ENCODE measurements at regions not wholly inside any gene's neighbourhood (a gene's known extent, or its start where the extent isn't known, plus 50 kb on each side); places are given as distances from the start of the nearest gene placed in this dataset.

DNA sequence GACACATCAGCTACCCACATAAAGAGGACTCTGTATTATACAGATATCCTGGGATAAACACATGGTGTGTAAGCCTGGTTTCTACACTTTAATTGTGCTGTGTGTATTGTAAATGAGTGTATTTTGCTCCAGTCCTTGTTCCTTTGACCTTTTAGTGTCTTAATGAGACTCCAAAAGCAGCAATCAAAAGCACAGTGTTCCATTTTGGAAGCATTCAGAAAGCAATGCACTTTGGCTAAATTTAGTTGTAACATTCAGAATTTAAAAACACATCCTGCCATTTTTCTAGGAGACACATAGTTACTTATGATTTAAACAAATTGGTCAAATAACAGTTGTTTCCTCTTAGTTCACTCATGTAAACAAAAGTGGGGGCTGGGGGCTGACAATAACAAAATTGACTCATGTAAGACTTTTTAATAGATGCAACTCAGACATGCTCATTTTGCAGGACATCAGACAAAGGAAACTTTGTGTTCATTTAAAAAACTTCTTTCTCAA is 122.2 kb downstream of the GPR37 start:
- H2AFZ ChIP-seq (replicated peaks): no peak overlapping the region
- DNase-seq (ENCODE audit: low spot score): no peak
- no peaks in the 10 kb centered on the region for H3K36me3 Mint-ChIP-seq
- H3K27ac ChIP-seq: no peak overlapping the region
- no peak overlapping the region for H3K4me3 ChIP-seq
- no peaks in the 10 kb centered on the region for H3K27me3 ChIP-seq
- no peaks in the 10 kb centered on the region for H3K4me1 ChIP-seq
- no peak overlapping the region for H3K27ac Mint-ChIP-seq
- no peaks in the 10 kb centered on the region for H3K79me2 ChIP-seq (ENCODE audit: low read depth)
- no peak for TF ChIP-seq EZH2phosphoT487 (IDR thresholded peaks at IDR 0.05)
- TF ChIP-seq EZH2 (IDR thresholded peaks at IDR 0.05): no peak
- TF ChIP-seq, protein P1, sequence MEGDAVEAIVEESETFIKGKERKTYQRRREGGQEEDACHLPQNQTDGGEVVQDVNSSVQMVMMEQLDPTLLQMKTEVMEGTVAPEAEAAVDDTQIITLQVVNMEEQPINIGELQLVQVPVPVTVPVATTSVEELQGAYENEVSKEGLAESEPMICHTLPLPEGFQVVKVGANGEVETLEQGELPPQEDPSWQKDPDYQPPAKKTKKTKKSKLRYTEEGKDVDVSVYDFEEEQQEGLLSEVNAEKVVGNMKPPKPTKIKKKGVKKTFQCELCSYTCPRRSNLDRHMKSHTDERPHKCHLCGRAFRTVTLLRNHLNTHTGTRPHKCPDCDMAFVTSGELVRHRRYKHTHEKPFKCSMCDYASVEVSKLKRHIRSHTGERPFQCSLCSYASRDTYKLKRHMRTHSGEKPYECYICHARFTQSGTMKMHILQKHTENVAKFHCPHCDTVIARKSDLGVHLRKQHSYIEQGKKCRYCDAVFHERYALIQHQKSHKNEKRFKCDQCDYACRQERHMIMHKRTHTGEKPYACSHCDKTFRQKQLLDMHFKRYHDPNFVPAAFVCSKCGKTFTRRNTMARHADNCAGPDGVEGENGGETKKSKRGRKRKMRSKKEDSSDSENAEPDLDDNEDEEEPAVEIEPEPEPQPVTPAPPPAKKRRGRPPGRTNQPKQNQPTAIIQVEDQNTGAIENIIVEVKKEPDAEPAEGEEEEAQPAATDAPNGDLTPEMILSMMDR (IDR thresholded peaks at IDR 0.05): no peak
- peaks cover 2% of the 10 kb centered on the region for H3K27me3 Mint-ChIP-seq (ENCODE audit: insufficient read depth, low read depth)
- H3K36me3 ChIP-seq: no peaks in the 10 kb centered on the region
- H3K9me3 Mint-ChIP-seq: no peaks in the 10 kb centered on the region
- no peaks in the 10 kb centered on the region for H3K9me3 ChIP-seq (ENCODE audit: low read depth)
- H3K9ac ChIP-seq: no peak overlapping the region
- no peak overlapping the region for H3K4me3 Mint-ChIP-seq
- no peaks in the 10 kb centered on the region for H4K20me1 ChIP-seq (ENCODE audit: low read depth)
- H3F3A ChIP-seq (ENCODE audit: low read depth): no peaks in the 10 kb centered on the region
- H3K4me2 ChIP-seq: no peak overlapping the region
- H3K4me1 Mint-ChIP-seq: peaks cover 5% of the 10 kb centered on the region

DNA sequence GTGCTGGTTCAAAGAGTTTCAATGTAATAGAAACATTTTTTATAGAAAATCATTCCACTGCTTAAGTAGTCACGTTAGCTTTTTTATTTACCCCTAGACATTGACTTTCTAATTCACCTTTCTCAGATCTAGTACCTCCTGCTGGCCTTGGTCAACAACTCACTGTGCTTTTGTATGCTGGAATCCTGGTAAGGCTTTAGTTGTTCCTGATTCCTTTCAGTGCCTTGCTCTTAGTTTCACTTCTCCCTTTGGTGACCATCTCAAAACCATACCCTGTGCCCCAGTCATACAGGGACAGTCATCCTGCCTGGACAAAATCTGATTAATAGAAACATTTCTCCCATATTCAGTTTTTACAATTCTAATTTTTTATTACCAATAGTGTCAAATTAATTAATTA is 130.2 kb downstream of the GPR37 start:
- Mint-ChIP-seq H3K9me3 (no peaks in the 10 kb centered on the region), H3K4me1 (peaks cover 5% of the 10 kb centered on the region), H3K36me3 (no peaks in the 10 kb centered on the region), H3K4me3 (no peak overlapping the region), H3K27me3 (ENCODE audit: insufficient read depth, low read depth) (no peaks in the 10 kb centered on the region), H3K27ac (no peak overlapping the region)
- Histone ChIP-seq H3K4me3 (no peak overlapping the region), H4K20me1 (ENCODE audit: low read depth) (no peaks in the 10 kb centered on the region), H3K4me1 (peaks cover 6% of the 10 kb centered on the region), H3K9me3 (ENCODE audit: low read depth) (no peaks in the 10 kb centered on the region), H3K4me2 (no peak overlapping the region), H3K27me3 (no peaks in the 10 kb centered on the region), H3F3A (ENCODE audit: low read depth) (no peaks in the 10 kb centered on the region), H3K9ac (no peak overlapping the region), H3K27ac (no peak overlapping the region), H2AFZ (replicated peaks) (no peak overlapping the region), H3K79me2 (ENCODE audit: low read depth) (no peaks in the 10 kb centered on the region), H3K36me3 (no peaks in the 10 kb centered on the region)
- no peak for DNase-seq (ENCODE audit: low spot score)
- TF ChIP-seq, protein P1 (IDR thresholded peaks at IDR 0.05): no peak
- TF ChIP-seq EZH2phosphoT487 (IDR thresholded peaks at IDR 0.05): no peak
- TF ChIP-seq EZH2 (IDR thresholded peaks at IDR 0.05): no peak

DNA sequence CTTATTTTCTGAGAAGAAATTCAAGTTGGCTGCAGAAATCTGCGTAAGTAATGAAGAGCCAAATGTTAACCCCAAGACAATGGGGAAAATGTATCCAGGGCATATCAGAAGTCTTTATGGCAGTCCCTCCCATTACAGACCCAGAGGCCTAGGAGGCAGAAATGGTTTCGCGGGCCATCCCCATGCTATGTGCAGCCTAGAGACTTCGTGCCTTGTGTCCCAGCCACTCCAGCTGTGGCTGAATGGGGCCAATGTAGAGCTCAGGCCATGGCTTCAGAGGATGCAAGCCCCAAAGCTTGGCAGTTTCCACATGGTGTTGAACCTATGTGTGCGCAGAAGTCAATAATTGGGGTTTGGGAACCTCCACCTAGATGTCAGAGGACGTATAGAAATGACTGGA is 131.9 kb downstream of the GPR37 start:
- no peaks in the 10 kb centered on the region for H3K79me2 ChIP-seq (ENCODE audit: low read depth)
- no peaks in the 10 kb centered on the region for H3K36me3 Mint-ChIP-seq
- H4K20me1 ChIP-seq (ENCODE audit: low read depth): no peaks in the 10 kb centered on the region
- H3F3A ChIP-seq (ENCODE audit: low read depth): no peaks in the 10 kb centered on the region
- no peaks in the 10 kb centered on the region for H3K27me3 ChIP-seq
- H3K27ac ChIP-seq: no peak overlapping the region
- H3K27me3 Mint-ChIP-seq (ENCODE audit: insufficient read depth, low read depth): no peaks in the 10 kb centered on the region
- H3K27ac Mint-ChIP-seq: no peak overlapping the region
- no peaks in the 10 kb centered on the region for H3K36me3 ChIP-seq
- H3K4me3 ChIP-seq: no peak overlapping the region
- peaks cover 6% of the 10 kb centered on the region for H3K4me1 ChIP-seq
- TF ChIP-seq EZH2phosphoT487 (IDR thresholded peaks at IDR 0.05) (no peak), EZH2 (IDR thresholded peaks at IDR 0.05) (no peak)
- TF ChIP-seq, protein P1 (IDR thresholded peaks at IDR 0.05): no peak
- H3K9me3 ChIP-seq (ENCODE audit: low read depth): no peaks in the 10 kb centered on the region
- no peaks in the 10 kb centered on the region for H3K9me3 Mint-ChIP-seq
- H3K4me2 ChIP-seq: no peak overlapping the region
- H2AFZ ChIP-seq (replicated peaks): no peak overlapping the region
- DNase-seq (ENCODE audit: low spot score): no peak
- no peak overlapping the region for H3K4me3 Mint-ChIP-seq
- H3K4me1 Mint-ChIP-seq: peaks cover 5% of the 10 kb centered on the region
- no peak overlapping the region for H3K9ac ChIP-seq
